GM10248 (cell line): ENCODE measurements at regions not wholly inside any gene's neighbourhood (a gene's known extent, or its start where the extent isn't known, plus 50 kb on each side); places are given as distances from the start of the nearest gene placed in this dataset.

Source experiments
- CTCF ChIA-PET: fragments of 300-600 bp; sonication (Branson Sonifier 250); formaldehyde crosslinking; extraction: SDS; loops from one replicate; lab custom pipeline; 2021; ENCODE audit warnings: antibody characterized with exemption; lab: Yijun Ruan, JAX
- POLR2A ChIA-PET: fragments of 350-650 bp; sonication (Branson Sonifier 250); formaldehyde crosslinking; extraction: SDS; loops from one replicate; lab custom pipeline; 2020; ENCODE audit warnings: antibody characterized with exemption; lab: Yijun Ruan, JAX
- DNase-seq: peaks from one replicate; pipeline ENCODE4 v3.0.0; 2012; ENCODE audit errors: extremely low spot score
- TF ChIP-seq, protein P1 (sequence below): IDR thresholded peaks from 2 replicates; pipeline ENCODE4 v1.5.1; 2012; ENCODE audit warnings: mild to moderate bottlenecking, low read depth; ENCODE audit errors: extremely low read depth, missing control alignments, control extremely low read depth

DNA sequence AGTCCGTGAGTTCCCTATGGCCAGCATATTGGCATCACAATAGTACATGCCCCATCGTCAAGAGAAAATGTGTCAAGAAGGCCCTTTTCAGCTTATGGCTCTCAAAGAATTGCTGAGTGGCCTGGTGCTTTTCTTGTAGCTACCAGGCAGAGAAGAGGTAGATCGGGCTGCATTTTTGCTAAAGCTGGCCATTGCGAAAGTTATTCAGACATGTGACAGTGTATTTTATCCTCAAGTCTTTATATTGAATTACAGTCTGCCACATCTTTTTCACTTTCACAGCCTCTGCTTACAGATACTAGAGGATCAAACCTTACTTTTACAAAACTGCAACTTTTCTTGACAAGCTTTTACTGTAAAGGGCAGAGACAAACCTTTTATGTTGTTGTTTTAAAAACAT, 261.5 kb upstream of the IGFBP7 start:
- CTCF ChIA-PET, result interaction anchor here (1.1 to 1.3 kb wide), 2 partner anchors 15 to 19 kb away, joined by 3 read pairs; no protein-coding TSS in a partner anchor
- TF ChIP-seq, protein P1, sequence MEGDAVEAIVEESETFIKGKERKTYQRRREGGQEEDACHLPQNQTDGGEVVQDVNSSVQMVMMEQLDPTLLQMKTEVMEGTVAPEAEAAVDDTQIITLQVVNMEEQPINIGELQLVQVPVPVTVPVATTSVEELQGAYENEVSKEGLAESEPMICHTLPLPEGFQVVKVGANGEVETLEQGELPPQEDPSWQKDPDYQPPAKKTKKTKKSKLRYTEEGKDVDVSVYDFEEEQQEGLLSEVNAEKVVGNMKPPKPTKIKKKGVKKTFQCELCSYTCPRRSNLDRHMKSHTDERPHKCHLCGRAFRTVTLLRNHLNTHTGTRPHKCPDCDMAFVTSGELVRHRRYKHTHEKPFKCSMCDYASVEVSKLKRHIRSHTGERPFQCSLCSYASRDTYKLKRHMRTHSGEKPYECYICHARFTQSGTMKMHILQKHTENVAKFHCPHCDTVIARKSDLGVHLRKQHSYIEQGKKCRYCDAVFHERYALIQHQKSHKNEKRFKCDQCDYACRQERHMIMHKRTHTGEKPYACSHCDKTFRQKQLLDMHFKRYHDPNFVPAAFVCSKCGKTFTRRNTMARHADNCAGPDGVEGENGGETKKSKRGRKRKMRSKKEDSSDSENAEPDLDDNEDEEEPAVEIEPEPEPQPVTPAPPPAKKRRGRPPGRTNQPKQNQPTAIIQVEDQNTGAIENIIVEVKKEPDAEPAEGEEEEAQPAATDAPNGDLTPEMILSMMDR, result no peak
- DNase-seq, result no peak
- POLR2A ChIA-PET, result no interaction called here

DNA sequence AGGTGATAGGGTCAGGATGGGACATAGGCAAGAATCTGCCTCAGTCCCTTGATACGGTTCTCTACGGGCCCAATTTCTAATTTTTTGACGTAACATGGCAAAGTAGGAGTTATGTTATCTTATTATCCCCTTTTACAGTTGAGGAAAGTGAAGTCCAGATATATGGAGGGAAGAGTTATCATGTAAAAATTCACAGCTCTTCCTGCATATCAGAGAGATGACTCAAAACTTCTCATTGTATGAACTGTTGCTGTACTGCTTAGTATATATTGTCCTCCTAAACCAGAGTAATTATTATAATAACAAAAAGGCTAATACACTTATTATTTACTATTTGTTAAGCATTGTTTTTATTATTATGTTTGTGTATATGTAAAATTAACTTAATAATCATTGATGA, 260.5 kb upstream of the IGFBP7 start:
- TF ChIP-seq, protein P1, result no peak
- CTCF ChIA-PET, result no interaction called here
- DNase-seq, result no peak
- POLR2A ChIA-PET, result no interaction called here

DNA sequence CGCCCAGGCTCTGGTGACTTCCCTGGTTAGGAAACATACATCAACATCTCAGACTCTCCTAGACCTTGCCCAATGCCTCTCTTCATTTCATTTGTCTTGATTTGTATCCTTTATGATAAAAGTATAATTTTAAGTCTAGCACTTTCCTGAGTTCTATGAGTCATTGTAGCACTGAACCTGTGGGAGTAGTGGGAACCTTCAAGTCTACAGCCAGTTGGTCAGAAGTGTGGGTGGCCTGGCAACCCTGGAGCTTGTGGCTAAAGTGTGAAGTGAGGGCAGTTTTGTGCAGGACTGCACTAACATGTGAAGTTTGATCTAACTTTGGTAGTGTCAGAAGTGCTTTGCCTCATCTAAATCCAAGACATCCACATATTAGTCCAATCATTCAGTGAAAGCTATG, 259.3 kb upstream of the IGFBP7 start:
- no peak for DNase-seq
- POLR2A ChIA-PET, result no interaction called here
- CTCF ChIA-PET, result interaction anchor here (0.8 to 3.4 kb wide), 2 partner anchors 12 to 14 kb away, joined by 3 to 11 read pairs; no protein-coding TSS in a partner anchor
- TF ChIP-seq, protein P1, result no peak

DNA sequence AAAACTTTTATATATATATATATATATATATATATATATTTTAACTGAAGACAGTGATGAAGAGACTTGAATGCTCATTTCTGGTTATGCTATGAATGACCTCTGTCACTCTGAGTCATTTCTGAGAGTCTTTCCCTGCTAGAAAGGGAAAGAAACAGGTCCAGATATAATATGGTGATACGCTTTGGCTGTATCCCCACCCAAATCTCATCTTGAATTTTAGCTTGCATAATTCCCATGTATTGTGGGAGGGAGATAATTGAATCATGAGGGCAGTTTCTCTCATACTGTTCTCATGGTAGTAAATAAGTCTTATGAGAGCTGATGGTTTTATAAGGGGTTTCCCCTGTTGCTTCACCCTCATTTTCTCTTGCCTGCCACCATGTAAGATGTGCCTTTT, 254.1 kb upstream of the IGFBP7 start:
- CTCF ChIA-PET, result no interaction called here
- no peak for DNase-seq
- POLR2A ChIA-PET, result no interaction called here
- TF ChIP-seq, protein P1, result no peak

DNA sequence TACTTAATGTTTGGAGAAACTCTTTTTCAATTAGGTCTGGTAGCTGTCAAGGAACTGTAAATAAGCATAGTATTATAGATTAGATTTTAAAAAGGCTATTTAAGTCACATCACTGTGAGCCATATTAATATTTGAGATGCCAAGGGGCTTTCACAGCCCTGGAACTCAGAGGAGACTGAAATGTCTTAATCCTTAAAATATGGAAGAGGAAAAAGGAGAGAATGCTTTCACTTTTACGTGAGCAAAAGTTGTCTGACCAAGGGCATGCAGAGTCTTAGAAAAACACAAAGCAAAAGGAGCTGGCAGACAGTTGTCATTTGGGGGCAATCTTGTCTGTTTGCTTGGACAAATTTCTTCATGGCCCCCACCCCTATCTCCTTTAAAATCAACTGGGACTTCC, 253.2 kb upstream of the IGFBP7 start:
- TF ChIP-seq, protein P1, result no peak
- no peak for DNase-seq
- CTCF ChIA-PET, result no interaction called here
- POLR2A ChIA-PET, result no interaction called here

DNA sequence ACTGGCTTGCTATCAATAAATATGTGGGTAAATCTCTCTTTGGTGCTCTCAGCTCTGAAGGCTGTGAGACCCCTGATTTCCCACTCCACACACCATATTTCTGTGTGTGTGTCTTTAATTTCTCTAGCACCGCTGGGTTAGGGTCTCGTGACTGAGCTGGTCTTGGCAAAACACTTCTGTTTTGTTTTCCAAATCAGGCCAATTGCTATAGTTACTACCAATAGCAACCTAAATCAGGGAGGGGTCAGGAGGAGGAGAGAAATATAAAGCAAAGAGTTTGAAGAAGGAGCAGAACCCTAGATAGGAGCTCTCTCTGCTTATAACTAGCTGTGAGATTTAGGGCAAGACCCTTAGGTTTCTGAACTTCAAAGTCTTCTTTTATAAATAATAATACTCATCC, 250.5 kb upstream of the IGFBP7 start:
- TF ChIP-seq, protein P1, result no peak
- ChIA-PET POLR2A (no interaction called here), CTCF (interaction anchor here (0.8 kb wide), 1 partner anchor 50 kb away, joined by 3 read pairs; no protein-coding TSS in a partner anchor)
- no peak for DNase-seq
